Right lobe of liver (tissue), 4 donors: ENCODE measurements at regions not wholly inside any gene's neighbourhood (a gene's known extent, or its start where the extent isn't known, plus 50 kb on each side); places are given as distances from the start of the nearest gene placed in this dataset.

Experiments
- CTCF ChIP-seq, 4 donors: fragments of 200-600 bp in 3 of 4; fragments of 450-650 bp in 1 of 4; IDR thresholded peaks; one replicate each; pipeline versions ENCODE4 v1.5.1 to v1.8.0; 2016 to 2022; ENCODE audit warnings: antibody characterized with exemption in 4 of 4, mild to moderate bottlenecking in 2 of 4
- POLR2A ChIP-seq: fragments of 450-650 bp; IDR thresholded peaks from one replicate; pipeline ENCODE4 v1.6.1; 2017; ENCODE audit warnings: antibody characterized with exemption, mild to moderate bottlenecking
- donor health status: DM: no; HTN: no; CAD: no.
- donor health status: DM: no; HTN: no; CAD: no.
- donor health status: DM: no; HTN: yes; CAD: no.

GRCh38 chr17:77534137-77534536 is 393.4 kb downstream of the SEC14L1 start:
- TF ChIP-seq CTCF (IDR thresholded peaks at IDR 0.05) (no peak), POLR2A (no peak)
